ENCODE measurements at regions not wholly inside any gene's neighbourhood (a gene's known extent, or its start where the extent isn't known, plus 50 kb on each side); places are given as distances from the start of the nearest gene placed in this dataset.

GRCh38 chr12:97927977-97928376 lies 465.4 kb downstream of the RMST start:
- no peak for TF ChIP-seq SUZ12 (IDR thresholded peaks at IDR 0.05; ENCODE audit: extremely low read depth, insufficient read depth, insufficient read length)
- TF ChIP-seq ZNF274 (IDR thresholded peaks at IDR 0.05; ENCODE audit: low read depth, low read length), result no peak

Measured in NT2/D1 (cell line).